Globus pallidus (tissue), 1 donor: ENCODE measurements at regions not wholly inside any gene's neighbourhood (a gene's known extent, or its start where the extent isn't known, plus 50 kb on each side); places are given as distances from the start of the nearest gene placed in this dataset.
"Not testable (repeated sequence)": the region's sequence is repeated elsewhere in the genome, so short reads cannot be mapped to it uniquely, and the experiment has no call there.

ENCODE experiments used
- DNase-seq: peaks from one replicate; pipeline ENCODE4 v3.0.0-alpha.2; 2015; ENCODE audit warnings: low spot score

DNA sequence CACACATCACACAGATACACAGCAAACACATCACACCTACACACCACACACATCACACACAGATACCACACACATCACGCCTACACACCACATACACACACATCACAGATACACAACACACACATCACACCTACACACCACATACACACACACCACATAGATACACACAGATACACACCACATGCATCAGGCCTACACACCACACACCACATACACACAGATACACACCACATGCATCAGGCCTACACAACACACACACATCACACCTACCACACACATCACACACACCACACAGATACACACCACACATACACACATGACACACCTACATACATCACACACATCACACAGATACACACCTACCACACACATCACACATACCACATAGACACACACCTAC, 158.8 kb downstream of the NDUFA10 start:
- no peak for DNase-seq

DNA sequence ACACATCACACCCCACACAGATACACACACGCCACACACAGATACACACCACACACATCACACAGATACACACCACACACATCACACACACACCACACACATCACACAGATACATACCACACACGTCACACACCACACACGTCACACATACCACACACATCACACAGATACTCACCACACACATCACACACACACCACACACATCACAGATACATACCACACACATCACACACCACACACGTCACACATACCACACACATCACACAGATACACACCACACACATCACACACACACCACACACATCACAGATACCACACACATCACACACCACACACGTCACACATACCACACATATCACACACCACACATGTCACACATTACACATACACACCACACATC, 159.3 kb downstream of the NDUFA10 start:
- not testable (repeated sequence) for DNase-seq

DNA sequence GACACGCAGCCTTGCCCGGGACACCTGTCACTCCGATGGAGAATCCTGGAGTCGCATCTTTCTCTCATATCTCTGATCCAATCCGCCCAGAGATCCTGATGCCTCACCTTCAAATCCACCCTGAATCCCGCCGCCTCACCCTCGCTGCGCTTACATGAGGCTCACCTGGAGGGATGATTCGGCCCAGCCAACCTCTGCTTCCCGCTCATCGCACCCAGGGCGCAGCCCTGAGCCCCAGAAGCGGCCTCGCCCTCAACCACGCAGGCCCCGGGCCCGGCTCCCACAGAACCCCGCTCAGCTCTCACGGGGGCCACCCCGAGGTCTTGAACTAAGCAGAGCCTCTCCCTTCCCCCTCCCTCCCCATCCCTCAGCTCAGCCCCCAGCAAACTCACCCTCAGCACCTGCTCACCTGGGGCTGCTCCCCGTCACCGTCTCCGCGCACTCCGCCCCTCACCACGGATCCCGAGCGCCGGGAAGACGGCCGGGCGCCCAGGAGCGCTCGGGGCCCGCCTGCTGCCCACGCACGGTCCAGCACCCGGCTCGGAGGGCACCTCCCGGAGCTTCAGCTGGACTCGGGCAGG, 160.0 kb downstream of the NDUFA10 start:
- no peak for DNase-seq

DNA sequence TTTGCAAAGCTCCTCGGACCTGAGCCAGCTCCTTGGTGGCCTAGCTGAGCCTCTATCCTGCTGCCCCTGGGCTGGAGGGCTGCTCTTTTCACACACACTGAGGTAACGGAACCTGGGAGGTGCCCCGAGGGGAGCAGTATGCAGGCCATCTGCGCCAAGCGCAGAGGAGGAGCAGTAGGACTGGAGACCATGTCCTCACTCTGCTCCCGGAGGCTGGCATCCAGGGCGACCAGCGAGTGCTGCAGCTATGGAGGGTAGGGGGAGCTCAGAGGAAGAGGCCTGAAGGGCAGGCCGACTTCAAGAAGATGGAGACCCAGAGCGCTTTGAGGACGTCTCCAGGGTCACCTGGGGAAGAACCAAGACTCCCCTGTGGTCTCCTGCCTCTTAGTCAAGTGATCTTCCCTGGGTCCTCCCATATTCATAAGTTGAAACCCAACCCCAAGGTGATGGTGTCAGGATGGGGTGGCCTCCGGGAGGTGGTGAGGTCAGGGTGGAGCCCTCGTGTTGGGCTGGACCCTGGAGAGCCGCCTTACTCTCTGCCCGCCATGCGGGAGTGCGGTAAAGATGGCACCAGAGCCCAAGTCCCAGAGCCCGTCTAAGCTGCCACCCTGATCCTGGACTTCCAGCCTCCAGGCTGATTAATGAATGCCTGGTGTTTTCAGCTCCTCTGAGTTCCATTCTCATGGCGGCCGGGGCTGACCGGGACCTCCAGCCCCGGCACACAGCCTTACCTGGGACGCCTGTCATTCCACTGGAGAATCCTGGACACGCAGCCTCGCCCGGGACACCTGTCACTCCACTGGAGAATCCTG, 160.7 kb downstream of the NDUFA10 start:
- DNase-seq, result no peak

DNA sequence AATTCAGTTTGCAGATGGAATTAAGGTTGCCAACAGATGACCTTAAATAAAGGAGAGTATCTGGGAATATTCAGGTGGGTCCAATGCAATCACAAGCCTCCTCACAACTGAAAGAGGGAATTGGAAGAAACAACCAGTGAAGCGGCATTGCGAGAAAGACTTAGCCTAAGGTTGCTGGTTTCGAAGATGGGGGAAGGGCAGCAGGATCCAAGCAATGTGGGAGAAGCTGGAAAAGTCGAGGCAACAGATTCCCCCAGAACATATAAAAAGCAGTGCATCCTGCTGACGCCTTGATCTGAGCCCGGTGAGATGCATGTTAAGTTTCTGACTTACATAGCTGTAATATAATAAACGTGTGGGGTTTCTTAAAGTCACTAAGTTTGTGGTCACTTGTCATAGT, 162.5 kb downstream of the NDUFA10 start:
- no peak for DNase-seq

DNA sequence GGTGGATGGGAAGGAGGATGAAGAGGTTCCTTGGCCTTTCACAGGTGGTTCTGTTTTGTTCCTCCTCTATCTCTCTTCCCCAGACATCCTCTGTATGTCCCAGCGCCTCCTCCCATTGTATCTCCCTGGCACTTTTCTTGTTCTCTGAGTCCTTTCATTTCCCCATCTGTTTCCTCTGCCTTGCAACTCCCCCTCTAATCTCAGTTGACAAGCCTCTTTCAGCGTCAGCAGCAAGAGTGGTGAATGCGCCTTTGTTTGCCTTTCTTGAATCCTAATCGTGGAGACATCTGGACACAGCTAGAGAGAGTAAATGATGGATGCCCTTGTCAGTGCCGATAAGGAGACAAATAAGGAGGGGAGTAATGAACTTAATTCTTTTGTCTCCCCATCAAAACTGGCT, 167.0 kb downstream of the NDUFA10 start:
- DNase-seq, result peak; percentile 82

DNA sequence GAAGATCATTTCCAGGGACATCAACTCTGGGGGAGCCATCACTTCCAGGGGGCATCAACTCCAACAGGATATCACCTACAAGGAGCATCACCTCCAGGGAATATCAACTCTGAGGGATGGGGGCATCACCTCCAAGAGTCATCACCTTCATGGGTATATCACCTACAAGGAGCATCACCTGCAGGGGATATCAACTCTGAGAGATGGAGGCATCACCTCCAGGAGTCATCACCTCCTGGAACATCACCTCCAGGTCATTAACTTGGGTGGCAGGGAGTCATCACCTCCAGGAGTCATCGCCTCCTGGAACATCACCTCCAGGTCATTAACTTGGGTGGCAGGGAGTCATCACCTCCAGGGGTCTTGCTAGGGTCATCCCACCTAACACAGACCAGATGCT, 167.6 kb downstream of the NDUFA10 start:
- no peak for DNase-seq

DNA sequence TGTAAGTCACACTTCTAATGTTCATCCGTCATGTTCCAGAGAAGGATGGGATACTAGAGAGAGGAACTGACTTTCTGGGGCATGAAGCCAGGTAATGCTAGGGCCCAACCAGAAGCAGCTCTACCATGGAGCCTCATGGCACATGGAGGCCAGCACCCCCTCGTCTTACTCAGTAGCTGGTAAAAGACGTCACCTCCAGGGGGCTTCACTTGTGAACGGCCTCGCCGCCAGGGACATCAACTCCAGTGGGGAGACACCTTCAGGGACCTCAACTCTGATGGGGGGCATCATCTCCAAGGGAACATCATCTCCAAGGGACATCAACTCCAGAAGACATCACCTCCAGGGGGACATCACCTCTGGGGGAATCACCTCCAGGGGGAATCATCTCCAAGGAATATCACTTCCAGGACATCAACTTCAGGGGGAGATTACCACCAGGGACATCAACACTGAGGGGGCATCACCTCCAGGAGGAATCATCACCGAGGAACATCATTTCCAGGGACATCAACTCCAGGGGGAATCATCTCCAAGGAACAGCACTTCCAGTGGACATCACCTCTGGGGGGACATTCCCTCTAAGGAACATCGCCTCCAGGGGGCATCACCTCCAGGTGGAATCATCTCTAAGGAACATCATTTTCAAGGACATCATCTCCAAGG, 168.4 kb downstream of the NDUFA10 start:
- no peak for DNase-seq

DNA sequence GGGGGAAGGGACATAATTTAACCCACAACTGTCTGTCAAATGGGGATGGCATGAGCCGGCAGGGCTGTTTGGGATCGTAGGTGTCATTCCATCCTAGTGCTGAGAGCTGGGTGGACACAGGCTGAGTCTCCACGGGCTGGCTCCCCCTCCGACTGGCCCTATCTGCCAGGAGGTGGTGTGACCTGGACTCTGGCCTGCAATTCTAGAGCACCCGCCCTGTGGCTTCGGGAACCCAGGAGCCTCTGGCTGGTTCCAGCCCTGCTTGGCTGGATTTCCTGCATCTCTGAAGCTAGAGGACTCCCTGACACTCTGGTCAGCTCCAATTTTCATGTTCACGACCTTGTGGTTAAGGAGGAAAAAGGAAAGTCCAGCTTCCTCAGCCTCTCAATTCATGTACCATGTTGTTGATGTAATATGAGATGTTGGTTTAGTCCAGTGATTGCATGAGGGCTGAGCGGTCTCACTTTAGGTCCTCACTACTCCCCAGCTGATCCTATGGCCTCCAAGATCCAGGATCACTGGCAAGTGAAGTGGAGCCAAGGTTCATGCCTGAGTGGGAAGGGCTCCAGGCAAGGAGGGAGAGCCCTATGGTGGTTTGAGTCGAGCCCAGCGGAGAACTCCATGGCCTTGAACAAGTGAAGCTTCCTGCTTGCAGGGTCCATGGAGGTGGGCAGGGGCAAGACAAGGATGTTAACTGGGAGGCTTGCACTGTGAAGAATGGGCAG, 169.1 kb downstream of the NDUFA10 start:
- DNase-seq, result no peak

DNA sequence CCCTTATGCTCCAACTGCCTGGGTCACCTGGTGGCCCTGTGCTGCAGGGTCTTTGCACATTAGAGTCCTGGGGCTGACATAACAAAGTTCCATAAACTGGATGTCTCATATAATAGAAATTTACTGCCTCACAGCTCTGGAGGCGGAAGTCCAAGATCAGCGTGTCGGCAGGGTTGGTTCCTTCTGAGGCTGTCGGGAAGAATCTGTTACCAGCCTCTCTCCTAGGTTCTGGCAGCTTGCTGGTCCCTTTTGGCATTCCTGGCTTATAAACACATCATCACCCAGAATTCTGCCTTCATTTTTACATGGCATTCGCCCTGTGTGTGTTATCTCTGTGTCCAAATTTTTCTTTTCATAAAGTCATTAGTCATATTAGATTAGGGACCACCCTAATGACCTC, 170.5 kb downstream of the NDUFA10 start:
- DNase-seq, result no peak

DNA sequence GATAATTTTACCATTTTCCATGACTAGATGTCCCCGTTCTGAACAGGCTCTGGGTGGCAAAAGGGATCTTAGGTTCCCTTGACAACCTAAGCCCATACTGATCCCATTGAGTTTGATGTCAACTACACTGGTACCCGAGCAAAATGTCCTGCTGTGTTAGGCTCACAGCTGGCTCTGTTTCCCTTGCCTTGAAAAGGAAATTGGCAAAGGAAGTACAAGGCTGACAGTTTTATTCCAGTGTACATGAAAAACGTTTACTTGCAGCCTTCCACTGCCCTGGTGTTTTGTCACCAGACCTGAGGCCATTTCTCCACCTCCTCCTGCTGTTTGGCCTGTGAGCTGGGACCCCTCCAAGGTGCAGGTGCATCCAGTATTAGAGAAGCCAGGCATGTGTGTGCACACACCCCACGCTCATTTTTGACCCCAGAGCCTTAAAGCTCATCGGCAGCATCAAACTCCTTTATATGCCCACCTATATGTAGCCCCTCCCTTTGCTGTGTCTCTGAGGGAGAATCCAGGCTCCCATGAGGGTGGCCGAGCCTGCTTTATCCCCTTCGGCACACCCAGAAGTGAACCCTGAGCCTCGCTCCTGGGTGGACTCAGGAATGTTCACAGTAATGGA, 171.3 kb downstream of the NDUFA10 start:
- DNase-seq, result no peak

DNA sequence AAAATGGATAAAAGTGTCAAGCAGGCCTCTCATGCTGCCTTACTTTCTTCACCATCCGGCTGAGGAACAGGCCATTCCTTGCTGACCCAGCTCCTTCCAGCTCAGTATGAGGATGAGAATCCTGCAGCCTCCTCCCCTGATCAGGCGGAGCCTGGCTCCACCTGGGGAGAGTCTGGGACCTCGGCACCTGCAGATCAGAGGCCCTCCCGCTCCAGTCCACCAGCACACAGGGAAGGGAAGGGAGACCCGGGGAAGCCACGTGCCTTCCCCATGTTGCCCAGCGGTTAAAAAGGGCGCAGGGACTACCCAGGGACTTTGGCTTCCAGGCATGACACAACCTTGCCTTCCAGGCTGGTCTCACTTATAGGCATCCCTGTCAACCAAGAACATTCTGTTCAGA, 172.0 kb downstream of the NDUFA10 start:
- no peak for DNase-seq

DNA sequence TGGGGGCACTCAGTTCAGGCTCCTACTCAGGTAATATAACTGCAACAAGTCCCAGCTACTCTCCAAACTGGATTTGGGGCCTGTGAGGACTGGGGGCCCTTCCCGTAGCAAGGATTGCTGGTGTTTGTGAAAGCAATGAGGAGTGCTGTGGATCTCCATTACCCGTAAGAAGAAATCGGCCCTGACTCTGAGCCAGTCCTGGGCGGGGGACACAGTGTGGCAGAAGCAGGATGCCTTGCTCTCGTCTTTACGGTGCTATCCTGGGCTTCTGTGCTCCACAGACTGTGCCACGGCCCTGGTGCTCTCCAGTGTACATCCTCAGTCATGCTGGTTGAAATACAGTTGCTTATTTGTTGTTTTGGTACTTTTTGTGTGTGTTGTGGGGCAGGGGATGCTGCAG, 172.9 kb downstream of the NDUFA10 start:
- no peak for DNase-seq

DNA sequence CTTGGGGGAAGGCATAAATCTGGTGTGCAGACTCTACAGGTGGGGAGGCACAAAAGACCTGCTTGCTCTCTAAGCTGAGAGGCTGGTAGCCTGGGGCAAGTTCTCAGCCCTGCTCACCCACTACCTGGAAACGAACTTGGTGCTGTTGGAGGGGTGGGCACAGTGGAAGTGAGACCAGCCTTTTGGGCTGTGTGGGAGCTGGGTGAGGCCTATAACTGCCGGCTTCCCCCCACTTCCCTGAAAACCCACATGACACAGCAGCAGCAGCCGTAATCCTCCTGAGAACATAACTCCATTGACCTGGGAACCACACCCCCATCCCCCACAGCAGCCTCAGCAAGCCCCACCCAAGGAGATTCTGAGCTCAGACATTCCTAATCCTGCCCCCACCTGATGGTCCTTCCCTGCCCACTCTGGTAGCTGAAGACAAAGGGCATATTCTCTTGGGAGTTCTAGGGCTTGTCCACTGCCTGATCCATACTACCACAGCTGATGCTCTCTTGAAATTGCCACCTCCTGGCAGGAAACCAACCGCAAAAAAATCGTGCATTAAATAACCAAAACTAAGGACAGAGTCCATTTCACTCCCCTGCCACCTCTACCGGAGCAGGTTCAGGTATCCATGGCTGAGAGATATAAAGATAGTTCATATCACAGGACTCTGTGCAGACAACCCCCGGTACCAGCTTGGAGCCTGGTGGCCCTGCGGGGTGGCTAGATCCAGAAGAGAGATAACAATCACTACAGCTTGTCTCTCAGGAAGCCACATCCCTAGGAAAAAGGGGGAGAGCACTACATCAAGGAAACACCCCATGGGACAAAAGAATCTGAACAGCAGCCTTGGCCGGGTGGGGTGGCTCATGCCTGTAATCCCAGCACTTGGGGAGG, 178.1 kb downstream of the NDUFA10 start:
- DNase-seq, result no peak

DNA sequence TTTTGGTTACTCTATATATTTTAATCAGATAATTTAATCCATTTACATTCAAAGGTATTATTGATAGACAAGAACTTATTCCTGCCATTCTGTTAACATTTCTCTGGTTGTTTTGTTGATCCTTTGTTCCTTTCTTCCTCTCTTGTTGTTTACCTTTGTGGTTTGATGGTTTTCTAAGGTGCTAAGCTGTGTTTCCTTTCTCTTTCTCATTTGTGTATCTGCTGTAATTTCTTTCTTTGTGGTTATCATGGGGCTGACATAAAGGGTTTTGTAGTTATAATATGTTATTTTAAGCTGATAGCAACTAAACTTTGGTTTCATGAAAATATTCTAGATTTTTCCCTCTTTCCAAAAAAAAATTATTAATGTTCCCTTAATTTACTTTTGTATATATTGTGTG, 179.2 kb downstream of the NDUFA10 start:
- DNase-seq, result no peak

DNA sequence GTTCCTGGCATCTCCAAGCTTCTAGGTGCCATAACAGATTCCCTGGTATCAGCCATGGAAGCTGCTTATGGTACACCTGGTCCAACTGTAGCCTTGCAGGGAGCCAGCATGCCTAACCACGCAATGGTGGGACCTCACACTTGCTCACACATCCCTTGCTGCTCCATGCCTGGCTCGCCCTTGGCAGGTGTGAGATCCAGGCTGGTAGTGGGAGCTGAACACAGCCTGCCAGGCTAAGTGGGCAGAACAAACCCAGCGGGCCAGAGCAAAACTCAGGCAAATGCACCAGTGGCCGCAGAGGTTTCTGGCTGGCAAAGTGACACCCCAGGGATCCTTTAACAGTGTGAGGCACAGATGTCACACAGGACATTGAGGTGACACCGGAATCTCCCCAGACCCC, 185.8 kb downstream of the NDUFA10 start:
- DNase-seq, result no peak

DNA sequence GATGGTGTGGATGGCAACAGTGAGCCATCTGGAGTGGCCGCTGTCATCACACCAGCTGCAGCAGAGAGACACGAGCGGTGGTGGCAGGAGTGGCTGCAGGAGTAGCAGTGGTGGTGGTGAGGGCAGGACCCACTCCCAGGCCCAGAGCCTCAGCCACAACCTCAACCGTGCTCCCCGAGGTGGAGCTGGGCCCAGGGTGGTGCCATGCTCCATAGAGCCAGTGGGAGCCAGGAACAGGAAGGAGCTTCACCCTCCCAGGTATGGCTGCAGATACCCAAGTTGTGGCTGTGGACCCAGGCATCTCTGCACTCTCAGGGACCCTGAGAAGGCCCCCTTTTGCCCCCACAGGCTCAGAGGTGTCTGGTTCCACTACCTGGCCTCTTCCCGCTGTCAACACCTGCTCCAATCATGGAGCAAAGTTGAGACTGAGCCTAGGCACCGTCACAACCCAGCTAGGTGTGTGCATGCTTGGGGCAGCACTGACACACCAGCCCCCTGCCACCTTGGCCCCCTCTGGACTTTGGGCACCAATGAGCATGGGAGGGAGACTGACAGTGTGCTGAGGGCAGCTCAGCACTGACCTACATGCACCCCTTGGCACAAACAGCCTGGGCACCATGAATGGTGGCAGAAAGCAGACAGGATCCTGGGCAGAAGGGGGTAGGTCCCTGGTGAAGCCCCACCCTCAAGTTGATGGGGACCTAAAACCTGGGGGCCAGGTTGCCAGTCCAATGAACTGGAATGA, 188.9 kb downstream of the NDUFA10 start:
- DNase-seq, result no peak

DNA sequence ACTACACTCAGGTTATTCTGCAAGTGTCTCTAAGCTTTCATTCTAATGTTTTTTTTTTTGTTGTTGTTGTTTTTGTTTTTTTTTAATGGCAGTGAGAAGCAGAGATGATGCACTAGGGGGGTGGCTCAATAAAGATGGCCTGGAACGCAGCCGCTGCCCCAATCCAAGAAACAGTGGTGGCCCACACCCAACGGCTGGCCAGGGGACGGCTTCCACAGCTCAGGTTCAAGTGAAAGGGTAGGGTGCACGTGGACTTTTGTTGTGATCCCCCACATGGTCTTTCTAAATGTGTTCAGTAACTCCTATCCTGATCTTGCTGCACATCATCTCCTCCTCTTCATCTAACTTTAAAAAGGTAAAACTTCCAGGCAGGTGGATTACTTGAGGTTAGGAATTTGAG, 190.1 kb downstream of the NDUFA10 start:
- no peak for DNase-seq

DNA sequence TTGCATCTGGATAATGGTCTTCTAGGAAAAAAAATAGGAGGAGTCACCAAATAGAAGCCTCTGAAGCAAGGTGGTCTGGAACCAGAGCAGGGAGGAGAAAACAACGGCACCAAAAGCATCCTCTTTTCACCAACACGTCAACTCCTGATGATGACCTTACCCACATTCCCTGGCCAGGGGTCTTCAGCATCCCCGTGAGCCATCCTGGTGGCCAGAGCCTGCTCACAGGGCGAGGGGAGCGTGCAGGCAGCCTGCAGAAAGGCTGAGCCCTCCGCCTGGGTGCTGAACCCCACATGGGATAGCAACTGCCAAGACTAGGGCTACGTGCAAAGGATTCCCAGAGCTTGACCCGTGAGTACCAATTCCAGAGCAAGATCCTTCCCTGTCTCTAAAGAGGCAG, 191.0 kb downstream of the NDUFA10 start:
- DNase-seq, result no peak

DNA sequence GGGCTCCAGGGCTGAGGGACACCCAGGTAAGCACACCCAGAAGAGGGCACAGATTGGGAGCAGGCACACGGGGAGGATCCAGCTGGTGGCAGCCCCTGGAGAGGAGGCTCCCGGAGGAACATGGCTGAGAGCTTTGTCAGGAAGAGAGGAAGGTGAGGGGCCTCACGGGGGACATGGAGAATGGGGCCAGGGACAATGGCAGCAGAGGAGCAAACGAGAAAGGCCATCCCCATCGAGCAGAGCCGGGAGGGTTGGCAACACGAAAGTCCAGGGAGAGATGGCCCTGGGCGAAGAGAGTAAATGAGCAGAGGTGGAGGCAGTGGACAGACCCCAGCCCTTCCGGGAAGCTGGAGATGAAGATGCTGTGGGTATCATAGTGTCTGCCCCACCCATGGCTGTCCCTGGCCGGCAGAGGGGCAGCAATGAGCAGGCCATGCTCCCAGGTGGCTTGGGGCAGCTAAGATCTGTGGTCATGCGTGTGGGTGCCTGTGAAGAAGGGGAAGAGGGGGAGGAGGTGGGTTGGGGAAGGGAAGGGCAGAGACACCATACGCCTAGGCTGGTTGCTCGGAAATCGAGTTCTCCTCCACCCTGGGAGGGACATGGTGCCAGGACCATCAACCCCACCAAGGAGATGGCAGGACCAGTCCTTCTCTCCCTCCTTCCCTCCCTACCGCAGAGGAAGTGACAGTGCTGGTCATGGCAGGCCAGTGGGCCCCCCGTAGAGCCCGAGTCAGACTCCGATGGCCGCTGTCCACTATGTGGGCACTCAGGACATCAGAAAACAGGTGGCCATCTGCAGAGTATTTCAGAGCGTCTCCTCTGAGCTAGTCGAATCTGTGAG, 191.7 kb downstream of the NDUFA10 start:
- DNase-seq, result no peak
